ENCODE measurements at regions not wholly inside any gene's neighbourhood (a gene's known extent, or its start where the extent isn't known, plus 50 kb on each side); places are given as distances from the start of the nearest gene placed in this dataset.

- no peaks in the 10 kb centered on the region for H4K20me1 ChIP-seq (ENCODE audit: insufficient read depth, low read length, poor library complexity, severe bottlenecking)
- H2AFZ ChIP-seq (ENCODE audit: low read length) = no peak overlapping the region
- H3K9ac ChIP-seq (ENCODE audit: low read depth, low read length, poor library complexity, severe bottlenecking) = no peak overlapping the region
- H3K4me1 ChIP-seq (ENCODE audit: insufficient read depth, low read length, poor library complexity, severe bottlenecking) = no peaks in the 10 kb centered on the region
- no peaks in the 10 kb centered on the region for H3F3A ChIP-seq (ENCODE audit: low read depth)
- no peaks in the 10 kb centered on the region for H3K36me3 ChIP-seq (ENCODE audit: insufficient read depth, low read length)
- H3K79me2 ChIP-seq (ENCODE audit: insufficient read depth, low read length) = no peaks in the 10 kb centered on the region
- H3K9me2 ChIP-seq (replicated peaks; ENCODE audit: low read depth, low read length) = no peaks in the 10 kb centered on the region
- H3K4me3 ChIP-seq (ENCODE audit: low read length, poor library complexity, severe bottlenecking) = no peak overlapping the region
- H3K4me2 ChIP-seq (ENCODE audit: low read depth, low read length, poor library complexity, severe bottlenecking) = no peak overlapping the region
- H3K9me3 ChIP-seq (ENCODE audit: insufficient read depth, low read depth, low read length) = no peaks in the 10 kb centered on the region
- no peaks in the 10 kb centered on the region for H3K27me3 ChIP-seq (ENCODE audit: insufficient read depth, low read length, poor library complexity, severe bottlenecking)
- TF ChIP-seq EZH2phosphoT487 (IDR thresholded peaks at IDR 0.05; ENCODE audit: borderline replicate concordance) = no peak
- TF ChIP-seq CTCF (conservative IDR thresholded peaks at IDR 0.05; ENCODE audit: low read length) = no peak
Observed at GRCh38 chr12:115051378-115051777, 367.4 kb upstream of the TBX3 start.

GRCh38 chr12:115049614-115050013 is 365.6 kb upstream of the TBX3 start:
- Histone ChIP-seq H3K9me2 (replicated peaks; ENCODE audit: low read depth, low read length) (no peaks in the 10 kb centered on the region), H3K79me2 (ENCODE audit: insufficient read depth, low read length) (no peaks in the 10 kb centered on the region), H3K36me3 (ENCODE audit: insufficient read depth, low read length) (no peaks in the 10 kb centered on the region), H3F3A (ENCODE audit: low read depth) (no peaks in the 10 kb centered on the region), H3K27me3 (ENCODE audit: insufficient read depth, low read length, poor library complexity, severe bottlenecking) (no peaks in the 10 kb centered on the region), H2AFZ (ENCODE audit: low read length) (no peak overlapping the region), H4K20me1 (ENCODE audit: insufficient read depth, low read length, poor library complexity, severe bottlenecking) (no peaks in the 10 kb centered on the region), H3K9me3 (ENCODE audit: insufficient read depth, low read depth, low read length) (no peaks in the 10 kb centered on the region), H3K4me1 (ENCODE audit: insufficient read depth, low read length, poor library complexity, severe bottlenecking) (no peaks in the 10 kb centered on the region), H3K9ac (ENCODE audit: low read depth, low read length, poor library complexity, severe bottlenecking) (no peak overlapping the region), H3K4me3 (ENCODE audit: low read length, poor library complexity, severe bottlenecking) (no peak overlapping the region), H3K4me2 (ENCODE audit: low read depth, low read length, poor library complexity, severe bottlenecking) (no peak overlapping the region)
- TF ChIP-seq EZH2phosphoT487 (IDR thresholded peaks at IDR 0.05; ENCODE audit: borderline replicate concordance) = no peak
- TF ChIP-seq CTCF (conservative IDR thresholded peaks at IDR 0.05; ENCODE audit: low read length) = no peak

- TF ChIP-seq CTCF (conservative IDR thresholded peaks at IDR 0.05; ENCODE audit: low read length) (no peak), EZH2phosphoT487 (IDR thresholded peaks at IDR 0.05; ENCODE audit: borderline replicate concordance) (no peak)
- H2AFZ ChIP-seq (ENCODE audit: low read length) = no peak overlapping the region
- H3K79me2 ChIP-seq (ENCODE audit: insufficient read depth, low read length) = no peaks in the 10 kb centered on the region
- no peaks in the 10 kb centered on the region for H3K9me2 ChIP-seq (replicated peaks; ENCODE audit: low read depth, low read length)
- H3K9ac ChIP-seq (ENCODE audit: low read depth, low read length, poor library complexity, severe bottlenecking) = no peak overlapping the region
- H3K4me2 ChIP-seq (ENCODE audit: low read depth, low read length, poor library complexity, severe bottlenecking) = no peak overlapping the region
- H3F3A ChIP-seq (ENCODE audit: low read depth) = no peaks in the 10 kb centered on the region
- H3K4me3 ChIP-seq (ENCODE audit: low read length, poor library complexity, severe bottlenecking) = no peak overlapping the region
- no peaks in the 10 kb centered on the region for H3K9me3 ChIP-seq (ENCODE audit: insufficient read depth, low read depth, low read length)
- no peaks in the 10 kb centered on the region for H3K27me3 ChIP-seq (ENCODE audit: insufficient read depth, low read length, poor library complexity, severe bottlenecking)
- no peaks in the 10 kb centered on the region for H3K4me1 ChIP-seq (ENCODE audit: insufficient read depth, low read length, poor library complexity, severe bottlenecking)
- H4K20me1 ChIP-seq (ENCODE audit: insufficient read depth, low read length, poor library complexity, severe bottlenecking) = no peaks in the 10 kb centered on the region
- H3K36me3 ChIP-seq (ENCODE audit: insufficient read depth, low read length) = no peaks in the 10 kb centered on the region
Observed at GRCh38 chr12:115046805-115047204, 362.8 kb upstream of the TBX3 start.

Data from Loucy (cell line).